Glomerular visceral epithelial cell (primary cell): ENCODE measurements at regions not wholly inside any gene's neighbourhood (a gene's known extent, or its start where the extent isn't known, plus 50 kb on each side); places are given as distances from the start of the nearest gene placed in this dataset.
A peak's percentile ranks its signal among the peaks of the same experiment; 100 is the strongest.

ENCODE experiments used
- DNase-seq: peaks from one replicate; pipeline ENCODE4 v3.0.0-alpha.2; 2016; ENCODE audit errors: extremely low spot score

DNA sequence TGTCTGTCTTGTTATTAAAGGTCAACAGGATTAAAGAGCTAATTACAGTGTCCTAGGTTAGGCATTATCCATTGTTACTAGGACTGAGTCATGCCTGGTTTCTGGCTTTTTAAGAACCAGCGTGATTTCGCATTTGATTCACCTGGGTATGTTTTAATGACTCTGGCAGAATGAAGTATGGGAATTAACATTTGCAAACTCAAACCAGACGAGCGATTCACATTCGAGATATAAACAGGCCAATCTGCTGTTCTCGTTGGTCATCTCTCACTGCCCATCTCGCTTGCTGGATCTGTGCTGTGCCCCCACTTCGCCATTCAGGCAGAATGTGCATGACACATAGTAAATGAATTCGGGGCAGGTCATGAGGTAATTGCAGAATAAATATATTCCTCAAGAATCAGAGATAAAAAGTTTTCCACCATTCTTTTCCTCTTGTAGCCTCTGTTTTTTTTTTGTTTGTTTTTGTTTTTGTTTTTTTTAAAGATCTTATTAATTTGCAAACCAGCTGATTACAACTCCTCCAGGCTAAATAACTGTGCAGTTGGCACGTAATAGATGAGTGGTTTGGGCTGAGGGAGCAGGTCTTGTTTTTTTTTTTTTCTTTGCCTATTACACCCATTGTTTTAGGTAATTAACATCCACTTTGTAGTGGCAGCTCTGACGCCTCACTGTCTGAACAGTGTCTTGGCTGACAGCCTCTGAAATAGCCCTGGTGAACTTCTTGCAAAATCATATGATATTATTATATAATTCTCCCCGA lies 313.5 kb upstream of the MSX2 start:
- peak; percentile 59 for DNase-seq

DNA sequence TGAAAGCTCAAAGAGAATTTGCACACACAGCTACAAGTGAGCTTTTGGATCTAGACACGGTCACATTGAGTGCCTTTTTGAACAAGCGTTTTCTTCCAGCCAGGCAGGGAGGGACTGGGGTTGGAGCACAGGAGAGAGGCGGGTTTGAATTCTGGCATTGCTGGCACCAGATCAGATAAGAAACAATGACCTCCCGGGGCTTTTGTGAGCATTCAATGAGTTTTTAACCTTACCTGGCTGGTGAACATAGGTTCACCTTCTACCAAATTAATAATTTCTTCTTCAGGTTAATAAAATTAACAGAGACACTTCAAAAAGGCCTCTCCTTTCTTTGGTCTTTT lies 312.9 kb upstream of the MSX2 start:
- DNase-seq, result no peak

DNA sequence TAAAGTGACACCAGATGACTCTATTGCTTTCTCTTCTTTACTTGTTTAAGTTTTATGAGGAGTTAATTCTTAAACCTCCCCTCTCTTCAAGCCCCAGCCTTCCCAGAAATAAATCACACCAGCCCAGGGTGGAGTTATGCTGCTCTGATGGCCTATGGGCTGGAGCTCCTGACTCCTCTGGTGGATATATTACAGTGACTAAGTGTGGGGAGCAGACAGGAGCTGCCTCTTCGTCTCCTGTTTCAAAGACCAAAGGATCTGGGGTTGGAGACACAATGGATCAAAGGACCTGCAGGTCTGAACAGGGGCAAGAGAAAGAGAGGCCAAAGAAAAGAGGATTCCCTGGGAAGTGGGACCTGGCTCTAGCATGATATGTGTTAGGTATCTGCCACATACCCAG lies 312.0 kb upstream of the MSX2 start:
- DNase-seq, result peak; percentile 13

DNA sequence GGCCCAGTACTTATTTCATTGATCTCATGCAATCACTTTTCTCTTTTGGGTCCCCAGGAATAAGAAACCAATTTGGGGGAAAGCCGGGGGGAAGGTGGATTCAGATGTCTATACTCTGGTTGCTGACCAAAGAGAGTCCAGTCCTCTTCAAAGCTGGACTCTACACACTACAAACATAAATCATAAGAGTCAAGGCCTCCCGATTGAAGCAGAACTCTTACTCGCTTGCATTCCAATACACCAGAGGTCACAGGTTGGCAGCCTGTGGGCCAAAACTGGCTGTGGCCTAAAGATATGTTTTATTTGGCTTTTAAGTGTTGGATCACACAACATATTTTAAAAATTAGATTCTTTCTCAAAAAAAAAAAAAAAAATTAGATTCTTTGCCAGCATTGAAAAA lies 311.4 kb upstream of the MSX2 start:
- DNase-seq, result no peak

DNA sequence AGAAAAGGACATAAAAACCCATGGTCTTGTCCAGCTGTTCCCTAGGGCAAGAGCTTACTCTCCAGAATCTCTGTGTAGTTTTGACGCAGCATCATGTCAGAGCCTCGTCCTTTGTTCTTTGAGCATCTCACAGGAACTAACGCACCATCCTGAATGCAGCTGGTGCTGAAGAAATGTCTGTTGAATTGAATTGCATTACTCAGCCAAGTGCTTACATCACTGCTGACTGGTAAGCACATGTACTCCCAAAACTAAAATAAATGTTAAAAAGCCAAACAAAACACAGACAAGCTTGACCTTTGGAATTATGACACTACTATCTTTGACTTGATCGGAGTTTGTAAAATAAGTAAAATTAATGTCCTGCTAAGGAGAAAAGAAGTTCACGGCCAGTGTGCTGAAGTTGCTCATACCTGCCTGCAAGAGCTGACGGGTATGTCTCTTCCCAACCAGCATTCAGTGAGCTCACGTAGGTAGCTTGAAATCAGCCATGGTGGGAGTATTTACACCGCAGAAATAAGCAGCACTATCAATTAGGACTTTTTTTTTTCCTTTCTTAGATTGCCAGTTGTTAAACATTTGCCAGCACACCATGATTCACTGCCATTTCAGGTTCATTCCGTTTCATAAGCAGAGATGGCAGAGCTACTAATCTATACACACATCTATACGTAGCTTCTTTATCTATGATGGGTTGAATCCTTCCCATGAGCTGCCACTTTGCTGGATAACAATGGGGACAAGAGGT lies 310.6 kb upstream of the MSX2 start:
- no peak for DNase-seq

DNA sequence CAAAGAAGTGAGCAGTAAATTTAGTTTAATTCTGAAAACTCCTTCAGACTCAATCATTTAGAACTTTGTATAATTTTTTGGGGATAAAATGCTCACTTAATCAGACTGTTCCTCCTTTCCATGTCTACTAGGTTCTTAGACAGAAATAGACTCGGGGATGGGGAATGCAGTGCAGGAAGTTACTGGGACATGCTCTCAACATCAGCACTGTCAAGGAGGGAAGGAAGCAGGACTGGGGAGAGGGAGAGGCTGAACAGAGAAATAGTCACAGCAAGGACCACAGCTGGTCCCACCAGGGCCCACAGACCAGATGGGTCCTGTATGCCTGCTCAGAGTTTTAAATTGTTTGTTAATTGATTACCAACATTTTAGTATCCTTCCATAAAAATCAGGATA lies 310.1 kb upstream of the MSX2 start:
- no peak for DNase-seq

DNA sequence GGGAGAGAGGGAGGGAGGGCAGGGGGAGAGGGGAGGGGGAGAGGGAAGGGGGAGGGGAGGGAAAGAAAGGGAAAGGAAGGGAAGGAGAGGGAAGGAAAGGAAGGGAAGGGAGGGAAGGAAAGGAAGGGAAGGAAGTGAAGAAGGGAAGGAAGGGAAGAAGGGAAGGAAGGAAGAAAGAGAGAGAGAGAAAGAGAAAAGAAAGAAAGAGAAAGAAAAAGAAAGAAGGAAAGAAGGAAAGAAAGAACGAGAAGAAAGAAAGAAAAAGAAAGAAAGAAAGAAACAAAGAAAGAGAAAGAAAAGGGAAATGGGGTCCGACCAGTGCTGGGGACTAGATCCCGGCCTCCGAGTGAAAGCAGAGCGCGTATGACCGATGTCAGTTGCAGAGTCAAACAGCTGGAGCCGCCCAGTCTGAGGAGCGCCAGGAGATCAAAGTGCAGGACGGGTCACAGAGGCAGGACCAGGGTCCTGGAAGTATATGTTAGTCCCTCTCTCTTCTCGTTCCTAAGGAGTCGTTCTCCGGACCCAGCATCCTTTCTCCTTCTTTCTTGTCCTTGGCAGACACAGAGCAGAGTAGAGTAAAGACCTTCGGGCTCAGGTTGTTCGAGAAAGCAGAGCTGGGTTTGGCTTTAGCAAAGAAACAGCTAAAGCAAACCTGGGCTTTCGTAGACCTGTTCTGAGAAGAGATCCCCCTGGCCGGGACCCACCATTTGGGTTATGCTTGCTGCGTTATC lies 305.4 kb upstream of the MSX2 start:
- DNase-seq, result peak; percentile 18

DNA sequence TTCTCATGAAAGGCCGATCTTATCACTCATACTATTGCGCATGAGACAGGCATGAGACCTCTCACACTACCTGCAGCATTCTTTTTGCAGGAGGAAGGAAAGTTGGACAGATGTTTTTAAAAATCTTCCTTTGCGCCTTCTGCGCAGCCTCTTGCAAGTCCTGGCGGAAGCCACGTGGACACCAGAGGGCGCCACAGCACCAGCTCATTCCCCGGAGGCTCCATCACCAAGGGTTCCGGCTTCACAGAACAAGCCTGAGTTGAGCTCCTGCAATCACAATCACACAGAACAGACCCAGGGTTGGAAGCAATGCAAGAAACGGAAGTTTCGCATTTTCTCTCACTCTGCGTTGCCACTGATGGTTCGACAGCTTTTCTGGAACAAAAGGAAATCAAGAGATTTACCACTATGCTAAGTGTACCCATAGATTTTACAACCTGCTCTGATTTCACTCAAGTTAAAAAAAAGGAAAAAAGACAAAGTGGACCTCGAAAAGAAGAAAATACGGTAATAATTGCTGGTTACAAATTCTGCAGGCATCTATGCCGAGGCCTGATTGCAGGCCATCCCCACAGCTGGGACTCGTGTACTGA lies 304.7 kb upstream of the MSX2 start:
- peak; percentile 79 for DNase-seq

DNA sequence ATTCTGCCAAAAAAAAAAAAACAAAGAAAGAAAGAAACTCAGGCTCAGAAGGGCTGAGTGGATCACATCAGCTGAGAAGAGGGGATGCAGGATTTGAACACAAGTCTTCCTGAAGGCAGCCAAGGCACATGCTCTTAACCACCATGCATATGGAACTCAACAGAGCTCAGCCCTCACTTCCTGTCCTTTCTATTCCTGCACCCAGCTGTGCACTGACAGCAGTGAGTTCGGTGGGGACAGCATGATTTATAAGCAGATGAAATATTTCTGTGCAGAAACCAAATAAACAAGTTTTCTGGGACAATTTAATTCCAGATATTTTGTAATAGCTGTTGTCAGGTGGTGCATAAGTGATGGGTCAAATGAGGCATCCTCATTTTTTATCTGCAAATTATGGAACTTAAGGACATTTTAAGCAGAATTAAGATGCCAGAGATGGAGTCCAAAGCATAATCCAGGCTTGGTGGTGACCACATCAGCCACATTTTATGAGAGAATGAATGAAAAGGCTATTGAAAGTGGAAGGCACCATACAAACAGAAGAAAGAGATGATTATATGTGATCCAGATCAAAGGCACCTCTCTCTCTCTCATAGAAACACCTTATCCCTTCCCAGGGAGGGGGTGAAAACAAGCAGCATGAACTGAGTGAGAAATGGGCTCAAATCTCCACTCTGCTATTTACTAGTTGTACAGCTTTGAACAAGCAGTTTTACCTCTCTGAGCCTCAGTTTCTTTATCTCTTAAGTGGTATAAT lies 303.6 kb upstream of the MSX2 start:
- DNase-seq, result no peak

DNA sequence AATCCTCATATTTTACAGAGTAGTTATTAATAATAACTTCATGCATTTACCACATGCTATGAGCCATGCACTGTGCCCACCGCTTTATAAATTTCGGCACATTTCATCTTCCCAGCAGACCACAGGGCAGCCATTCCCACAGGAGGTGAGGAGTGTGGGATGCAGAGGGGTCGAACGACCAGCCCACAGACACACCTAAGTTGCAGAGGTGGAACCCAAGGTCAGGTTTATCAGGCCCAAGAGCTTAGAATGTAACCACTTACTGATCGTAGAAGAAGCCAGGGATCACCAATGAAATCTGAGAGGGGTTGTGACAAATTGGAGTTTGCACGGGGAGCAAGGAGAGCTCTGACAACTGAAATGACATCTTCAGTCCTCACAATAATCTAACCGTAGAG lies 303.0 kb upstream of the MSX2 start:
- no peak for DNase-seq

DNA sequence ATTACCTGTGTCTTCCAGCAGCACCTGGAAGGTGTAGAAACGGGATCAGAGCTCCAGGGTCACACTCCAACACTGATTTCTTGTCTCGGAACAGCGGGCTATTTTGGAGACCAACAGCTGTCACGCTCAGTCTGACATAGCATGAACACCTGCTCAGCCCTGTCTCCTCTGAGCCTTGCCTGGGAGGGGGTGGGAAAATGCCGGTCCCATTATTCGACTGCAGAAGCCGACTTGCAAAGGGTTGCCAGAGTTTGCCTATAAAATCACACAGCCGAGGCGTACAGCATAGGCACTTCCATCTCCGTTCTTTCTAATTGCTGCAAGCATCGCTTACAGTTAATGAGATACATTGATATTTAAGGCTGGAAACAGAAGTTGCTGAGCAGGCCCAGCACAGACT lies 300.8 kb upstream of the MSX2 start:
- DNase-seq, result no peak

DNA sequence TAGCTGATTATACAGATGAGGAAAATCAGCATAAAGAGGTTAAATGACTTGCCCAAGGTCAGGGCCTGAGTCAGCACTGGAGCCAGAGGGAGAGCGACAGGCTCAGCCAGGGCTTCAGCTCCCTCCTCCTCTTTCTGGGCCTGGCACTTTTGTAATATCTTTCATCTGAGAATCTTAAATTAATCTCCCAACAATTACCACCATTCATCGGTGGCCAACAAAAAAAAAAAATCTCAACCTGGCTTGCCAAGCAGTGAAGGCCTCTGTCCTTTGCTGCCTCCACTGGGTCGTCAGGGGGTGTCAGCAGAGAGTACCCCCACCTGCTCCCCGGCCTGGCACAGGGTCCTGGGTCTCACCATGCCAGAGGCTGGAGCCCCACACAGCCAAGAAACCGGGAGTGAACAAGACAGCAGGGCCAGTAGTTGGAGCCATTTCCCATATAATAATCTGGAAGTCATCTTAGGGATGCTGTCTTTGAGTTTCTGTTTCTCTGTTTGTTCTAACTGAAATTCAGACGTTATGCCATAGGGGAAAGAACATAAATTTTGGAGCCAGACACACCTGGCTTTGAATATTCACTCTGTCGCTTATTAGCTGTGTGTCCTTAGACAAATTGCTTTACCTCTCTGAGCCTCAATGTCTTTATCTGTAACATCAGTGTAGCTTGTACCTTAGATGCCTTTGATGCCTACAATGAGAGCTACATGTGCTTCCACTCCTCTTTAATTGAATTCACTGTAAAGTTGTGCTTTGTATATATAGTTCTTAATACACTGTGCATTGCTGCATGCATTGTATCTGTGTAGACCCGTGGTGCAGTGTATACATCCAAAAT lies 299.9 kb upstream of the MSX2 start:
- no peak for DNase-seq

DNA sequence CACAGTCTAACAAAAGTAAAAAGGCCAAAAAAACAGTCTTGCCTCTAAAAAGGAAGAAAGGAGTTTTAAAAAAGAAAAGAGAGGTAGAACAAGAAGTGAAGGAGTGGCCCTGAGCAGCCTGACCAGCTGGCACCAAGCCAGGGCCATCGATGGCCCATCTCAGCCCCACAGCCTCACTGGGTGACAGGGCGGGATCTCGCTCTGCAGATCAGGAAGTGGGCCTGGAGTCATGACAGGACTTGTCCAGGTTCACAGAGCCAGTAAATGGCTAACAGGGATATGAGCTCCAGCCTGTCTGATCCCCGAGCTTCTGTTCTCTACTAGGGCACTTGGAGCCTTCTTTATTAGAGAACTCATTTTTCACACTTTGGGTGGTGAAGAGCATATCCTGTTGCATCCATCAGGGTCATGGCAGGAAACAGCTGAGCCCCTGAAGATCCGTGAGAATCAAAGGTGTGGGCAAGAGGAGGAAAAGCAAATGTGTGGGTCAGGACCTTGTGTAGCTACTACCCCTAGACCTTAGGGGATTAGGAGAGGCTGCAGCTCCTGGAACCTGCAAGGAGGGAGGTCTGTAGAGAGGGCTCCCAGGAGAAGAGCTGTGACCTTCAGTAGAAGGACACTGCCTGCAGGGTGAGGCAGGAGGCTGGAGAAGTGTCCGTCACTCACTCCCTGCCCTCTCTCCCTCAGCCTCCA lies 299.0 kb upstream of the MSX2 start:
- no peak for DNase-seq

DNA sequence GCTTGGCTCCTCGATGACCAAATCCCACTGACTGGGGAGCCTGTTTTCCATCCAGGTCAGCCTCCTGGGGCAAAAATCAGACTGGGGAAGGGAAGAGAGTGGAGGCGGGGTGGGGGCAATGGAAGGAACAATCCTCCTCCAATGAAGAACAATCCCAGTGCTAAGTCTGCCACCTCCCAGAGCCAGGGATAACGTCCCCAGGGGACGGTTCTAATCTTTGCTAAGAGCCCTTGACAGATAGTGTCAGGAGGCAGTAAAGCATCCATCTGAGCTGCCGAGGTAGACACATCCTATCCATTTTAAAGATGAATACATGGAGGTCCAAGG lies 298.5 kb upstream of the MSX2 start:
- DNase-seq, result no peak

DNA sequence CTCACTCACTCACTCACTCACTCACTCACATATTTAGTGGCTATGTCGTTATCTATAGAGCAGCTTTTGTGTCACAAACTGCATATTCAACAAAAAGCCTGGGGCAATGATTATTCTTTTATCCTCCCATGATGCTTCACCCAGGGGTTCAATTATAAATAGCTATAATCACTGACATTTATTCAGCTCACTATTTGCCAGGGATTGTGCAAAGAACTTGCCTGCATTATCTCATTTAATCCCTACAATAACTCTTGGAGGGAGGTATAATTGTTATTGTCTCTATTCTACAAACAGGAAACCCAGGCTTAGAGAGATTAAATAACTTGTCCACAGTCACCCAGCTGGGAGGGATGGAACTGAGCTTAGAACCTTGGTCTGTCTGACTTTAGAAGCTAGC lies 298.0 kb upstream of the MSX2 start:
- no peak for DNase-seq

DNA sequence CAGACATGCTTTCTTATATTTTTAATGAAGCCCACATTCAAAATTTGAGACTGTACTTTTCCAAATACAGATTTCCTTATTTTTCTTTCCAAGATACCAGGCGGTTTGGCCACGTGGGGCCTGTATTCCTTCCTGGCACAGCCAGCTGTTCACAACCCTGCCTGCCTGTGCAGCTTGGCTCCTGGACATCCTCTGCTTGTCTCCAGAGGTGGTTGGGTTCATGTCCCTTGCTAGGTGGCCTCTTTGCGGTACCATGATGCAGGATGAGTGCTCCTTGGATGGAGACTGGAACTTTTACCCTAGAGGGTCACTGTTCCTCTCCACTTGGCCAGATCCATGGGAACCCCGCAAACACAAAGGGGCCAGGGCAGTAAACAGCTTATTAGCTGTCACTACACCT lies 297.5 kb upstream of the MSX2 start:
- no peak for DNase-seq

DNA sequence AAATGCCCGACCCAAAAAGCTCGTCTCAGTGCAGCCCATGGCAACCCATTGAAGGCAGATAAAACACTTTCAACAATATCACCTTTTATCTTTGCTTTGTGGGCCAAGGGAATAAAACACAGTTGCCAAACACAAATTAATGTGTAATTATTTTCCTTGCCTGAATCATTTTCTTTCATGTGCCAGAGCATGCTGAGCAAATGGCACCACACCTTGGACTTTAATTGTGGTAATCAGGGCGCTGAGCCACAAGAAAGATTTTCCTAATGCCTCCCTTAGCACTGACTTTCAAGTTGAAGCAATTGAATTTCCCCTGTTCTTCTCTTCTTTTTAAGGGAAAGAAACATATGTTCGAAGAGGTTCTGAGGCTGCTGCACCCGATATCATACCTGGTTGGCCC lies 297.1 kb upstream of the MSX2 start:
- DNase-seq, result no peak

DNA sequence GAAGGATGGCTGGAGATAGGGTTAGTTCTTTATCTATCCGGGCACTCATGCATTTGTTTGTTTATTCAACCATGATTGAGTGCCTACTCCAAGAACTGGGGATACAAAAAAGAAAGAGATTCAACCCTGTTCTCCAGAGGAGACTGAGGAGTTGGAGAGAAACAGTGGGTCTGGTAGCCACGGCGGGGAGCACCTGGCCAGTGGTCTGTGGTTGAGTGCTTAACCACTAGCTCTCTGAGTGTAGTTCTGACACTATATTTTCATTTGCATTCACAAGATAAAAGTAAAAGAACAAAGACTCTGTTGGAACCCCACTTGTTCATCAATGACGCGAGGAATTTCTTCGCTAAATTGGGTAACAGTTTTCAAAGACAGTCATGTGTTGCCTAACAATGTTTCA lies 295.5 kb upstream of the MSX2 start:
- no peak for DNase-seq

DNA sequence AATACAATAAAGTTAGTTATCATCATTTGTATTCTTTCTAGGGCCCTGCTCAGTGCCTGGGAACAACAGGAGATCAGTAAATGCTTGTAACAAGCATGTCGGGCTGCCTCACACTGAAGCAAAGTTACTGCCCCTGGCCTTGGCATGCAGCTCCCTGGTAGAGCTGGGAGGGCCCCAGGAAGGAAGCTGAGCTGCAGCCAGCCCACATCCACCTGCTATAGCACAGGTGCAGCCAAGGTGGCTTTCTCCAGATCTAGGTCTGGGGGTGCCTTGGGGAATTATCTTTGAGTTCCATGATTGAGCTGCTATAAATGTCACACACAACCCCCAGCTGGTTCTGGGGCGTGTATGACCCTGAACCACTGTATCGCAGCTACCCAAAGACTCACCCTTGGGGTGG lies 293.4 kb upstream of the MSX2 start:
- DNase-seq, result no peak

DNA sequence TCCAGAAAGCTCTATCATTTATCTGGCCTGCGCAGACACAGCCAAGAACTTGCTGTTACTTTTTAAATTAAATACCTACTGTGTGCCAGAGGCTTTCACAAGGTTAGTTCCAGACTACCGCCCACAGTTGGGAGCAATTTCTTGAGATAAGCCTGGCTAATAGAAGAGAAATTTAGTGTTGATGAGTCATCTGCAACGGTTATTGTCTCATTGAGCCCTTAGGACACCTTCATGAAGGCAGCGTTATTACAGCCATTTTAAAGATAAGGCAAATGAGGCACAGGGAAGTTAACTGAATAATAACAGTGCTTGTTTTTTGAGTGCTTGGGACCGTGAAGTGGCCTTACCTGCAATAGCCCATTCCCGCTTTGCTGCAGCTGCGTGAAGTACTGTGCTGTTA lies 292.9 kb upstream of the MSX2 start:
- DNase-seq, result no peak

DNA sequence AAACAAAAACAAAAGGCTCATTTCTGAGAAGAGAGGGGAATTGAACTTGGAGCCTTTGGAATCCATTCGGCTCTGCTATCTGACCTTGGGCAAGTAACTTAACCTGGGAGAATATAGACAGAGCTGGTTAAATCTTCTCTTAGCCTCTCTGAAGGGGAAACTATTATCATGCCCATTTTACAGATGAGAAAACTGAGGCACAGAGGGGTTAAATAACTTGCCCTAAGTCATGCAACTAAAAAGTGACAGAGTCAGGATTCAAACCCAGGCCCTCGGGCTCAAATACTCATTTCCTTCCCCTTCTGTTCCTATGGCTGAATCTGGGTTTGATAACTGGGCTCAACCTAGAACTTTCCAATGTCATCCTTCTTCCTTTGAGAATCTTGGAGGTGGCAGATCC lies 291.3 kb upstream of the MSX2 start:
- DNase-seq, result no peak
